T1000 (cell line): ENCODE measurements at regions not wholly inside any gene's neighbourhood (a gene's known extent, or its start where the extent isn't known, plus 50 kb on each side); places are given as distances from the start of the nearest gene placed in this dataset.
"Not testable (repeated sequence)": the region's sequence is repeated elsewhere in the genome, so short reads cannot be mapped to it uniquely, and the experiment has no call there.

Experiments used
- DNase-seq: peaks from one replicate; lab custom pipeline; 2025; ENCODE audit warnings: mixed read lengths; lab: John Stamatoyannopoulos, UW

GRCh38 chr7:47089461-47089860, 492.4 kb downstream of the TNS3 start:
- DNase-seq, result no peak

DNA sequence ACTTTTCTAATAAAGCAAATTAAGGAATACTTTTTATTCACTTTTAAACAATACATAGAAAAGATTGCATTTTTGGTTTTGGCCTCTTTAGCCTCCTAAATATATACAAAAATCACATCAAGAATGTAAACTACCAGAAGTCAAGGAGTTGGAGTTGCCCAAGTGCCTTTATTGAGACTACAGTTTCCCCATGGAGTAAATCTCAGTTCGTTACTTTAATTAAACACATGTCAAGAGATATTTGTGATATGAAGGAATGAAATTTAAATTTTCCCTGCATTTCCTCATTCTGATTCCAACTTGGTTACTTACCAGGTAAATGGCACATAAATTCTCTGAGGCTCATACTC, 492.9 kb downstream of the TNS3 start:
- DNase-seq, result no peak

GRCh38 chr7:47088329-47089067, 493.4 kb downstream of the TNS3 start:
- DNase-seq, result peak; percentile 33

GRCh38 chr7:47087866-47088265, 494.0 kb downstream of the TNS3 start:
- no peak for DNase-seq

- DNase-seq, result no peak
Observed at GRCh38 chr7:47085491-47086275, 496.2 kb downstream of the TNS3 start.

DNA sequence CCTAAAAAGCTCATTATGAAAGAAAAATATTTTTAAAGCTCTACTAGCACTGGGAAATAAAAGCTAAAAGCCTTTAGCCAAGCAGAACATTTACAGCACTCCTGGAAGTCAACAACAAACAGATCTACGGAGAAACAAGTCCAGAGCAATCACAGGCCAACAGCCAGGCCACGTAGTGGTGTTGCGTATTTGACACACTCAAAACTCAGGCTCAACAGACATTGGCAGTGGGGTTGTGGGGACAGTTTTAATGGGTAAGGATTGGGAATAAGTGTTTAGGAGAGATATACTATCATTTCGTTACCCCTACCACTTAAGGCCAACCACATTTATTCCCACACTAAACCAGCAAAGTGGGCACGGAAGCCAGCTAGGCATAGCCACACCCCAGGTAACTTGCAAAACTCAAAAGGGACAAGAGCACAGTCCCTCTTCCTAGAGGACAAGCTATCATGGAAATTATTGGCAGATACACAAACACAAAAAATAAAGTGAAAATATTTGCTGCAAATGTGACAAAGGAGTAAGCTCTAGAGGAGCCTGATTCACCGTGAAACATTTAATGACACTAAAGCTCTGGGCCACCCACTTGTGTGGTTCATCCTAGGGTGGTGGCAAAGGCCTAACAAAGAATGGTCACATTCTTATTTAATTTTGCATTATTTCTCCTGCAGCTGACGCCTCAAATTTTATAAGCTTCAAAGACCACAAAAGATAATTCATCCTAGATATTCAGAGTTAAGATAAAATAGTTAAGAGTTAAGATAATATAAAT, 498.2 kb downstream of the TNS3 start:
- DNase-seq, result no peak

DNA sequence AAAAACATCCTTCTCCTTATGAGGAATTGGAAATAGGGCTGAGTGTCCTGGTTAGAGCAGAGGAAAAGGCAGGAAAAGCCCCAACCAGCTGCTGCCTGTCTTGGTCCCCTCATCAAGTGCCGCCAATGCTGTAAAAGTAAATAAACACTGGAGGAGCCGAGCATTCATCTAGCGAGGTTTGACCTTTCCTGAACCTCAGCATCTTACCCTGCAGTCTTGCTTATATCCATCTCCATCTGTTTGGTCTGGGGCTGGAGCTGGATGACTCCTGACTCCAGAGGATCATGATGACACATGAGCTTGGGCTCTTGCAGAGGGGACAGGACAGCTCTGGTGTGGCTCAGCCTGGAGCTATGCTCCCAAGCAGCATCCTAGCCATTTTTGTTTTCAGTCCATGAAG, 501.1 kb downstream of the TNS3 start:
- DNase-seq, result no peak

DNA sequence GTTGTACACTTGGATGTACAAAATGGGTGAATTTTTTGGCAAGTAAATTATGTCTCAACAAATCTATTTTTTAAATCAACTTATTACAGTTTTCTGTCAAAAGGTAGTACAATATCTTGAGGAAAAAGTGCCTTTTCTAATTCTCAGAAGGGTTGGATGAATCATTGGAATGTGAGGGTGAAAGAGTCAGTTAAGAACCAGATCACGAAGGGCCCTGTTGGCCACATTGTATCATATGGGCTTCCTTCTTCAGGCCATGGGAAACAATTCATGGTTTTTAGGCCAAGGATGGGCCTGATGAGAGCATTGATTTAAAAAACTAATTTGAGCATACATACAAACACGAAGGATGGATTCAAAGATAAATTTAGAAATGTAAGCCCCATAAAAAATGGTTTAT, 503.7 kb downstream of the TNS3 start:
- no peak for DNase-seq

GRCh38 chr7:47074702-47075153, 507.2 kb downstream of the TNS3 start:
- no peak for DNase-seq

DNA sequence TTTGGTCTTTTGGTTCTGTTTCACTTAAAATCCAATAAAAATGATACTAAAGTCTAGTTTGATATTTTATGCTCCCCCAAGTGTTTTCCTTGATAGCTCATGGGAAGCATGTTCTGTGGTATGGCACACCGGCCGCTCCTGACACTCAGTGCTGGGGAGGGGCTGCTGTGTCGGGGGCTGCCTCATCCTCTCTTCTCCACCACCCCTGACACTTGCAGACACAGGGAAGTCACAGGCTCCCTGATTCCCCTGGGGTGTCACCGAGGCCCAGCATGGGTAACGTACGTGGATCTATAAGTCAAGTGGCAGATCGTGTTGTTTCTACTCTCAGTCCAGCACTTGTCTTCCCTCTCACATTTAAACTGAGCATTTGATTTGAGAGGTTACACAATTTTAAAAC, 508.6 kb downstream of the TNS3 start:
- no peak for DNase-seq

DNA sequence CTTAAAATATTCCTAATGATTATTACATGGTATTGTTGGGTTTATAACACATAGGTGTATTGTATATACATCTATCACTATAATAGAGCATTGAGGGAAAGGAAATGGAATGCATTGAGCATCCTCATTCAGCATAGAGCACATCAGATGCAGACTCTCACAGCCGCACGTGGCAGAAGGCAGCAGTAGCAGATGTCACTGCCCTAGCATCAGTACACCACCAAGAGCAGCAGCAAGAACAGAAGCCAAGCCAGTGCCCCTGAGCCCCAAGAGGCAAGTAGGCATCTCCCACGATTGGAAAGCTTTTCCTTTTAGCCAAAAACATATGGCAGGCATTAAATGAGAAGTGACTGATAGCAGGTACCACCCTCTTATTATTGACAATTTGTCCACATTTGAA, 510.0 kb downstream of the TNS3 start:
- no peak for DNase-seq

- DNase-seq, result no peak
Observed at GRCh38 chr7:47069385-47070076, 512.4 kb downstream of the TNS3 start.

- DNase-seq, result no peak
Observed at GRCh38 chr7:47066976-47067614, 514.8 kb downstream of the TNS3 start.

DNA sequence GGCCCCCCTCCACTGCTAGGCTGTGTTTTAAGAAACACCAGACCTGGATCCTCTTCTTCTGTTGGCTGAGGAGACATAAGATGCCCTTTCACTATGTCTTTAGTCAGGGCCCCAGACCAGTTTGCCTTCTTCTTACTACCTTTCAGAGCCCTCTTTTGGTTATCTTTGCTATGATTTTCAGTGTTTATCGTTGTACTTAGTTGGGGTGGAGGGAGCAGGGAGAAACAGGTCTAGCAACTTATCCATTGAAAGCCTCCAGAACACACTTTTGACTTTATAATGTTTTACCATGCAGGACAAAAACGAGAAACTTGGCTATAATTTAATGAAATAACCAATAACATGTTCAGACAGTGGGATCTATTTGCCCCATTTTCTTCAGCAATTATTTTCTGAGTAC, 525.2 kb downstream of the TNS3 start:
- no peak for DNase-seq

- DNase-seq, result not testable (repeated sequence)
Observed at GRCh38 chr7:47052541-47053208, 529.2 kb downstream of the TNS3 start.

DNA sequence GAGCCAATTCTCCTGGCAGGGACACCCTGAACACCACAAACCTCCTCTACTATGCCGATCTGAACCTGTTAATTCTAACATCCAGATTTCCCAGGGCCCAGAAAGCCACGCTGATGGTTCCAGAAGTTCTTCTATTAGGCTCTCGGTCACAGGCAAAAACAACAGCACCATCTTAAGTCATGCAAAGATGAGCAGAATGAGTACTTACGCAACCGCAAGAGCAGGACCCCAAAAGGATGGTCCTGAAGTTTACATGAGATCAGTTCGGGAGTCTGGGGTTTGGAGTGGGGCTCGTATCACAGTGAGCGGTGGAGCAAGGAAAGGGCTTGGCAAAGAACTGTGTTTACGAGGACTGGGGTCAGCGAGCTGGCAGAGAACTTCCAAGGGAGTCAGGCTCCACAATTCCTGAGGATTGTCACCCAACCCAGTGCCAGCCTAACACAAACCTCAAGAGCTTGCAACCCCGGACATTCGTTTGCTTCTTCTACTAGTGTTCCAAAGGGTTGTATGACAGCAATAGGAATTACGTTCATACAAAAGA, 532.6 kb downstream of the TNS3 start:
- no peak for DNase-seq

GRCh38 chr7:47047384-47047783, 534.5 kb downstream of the TNS3 start:
- no peak for DNase-seq

DNA sequence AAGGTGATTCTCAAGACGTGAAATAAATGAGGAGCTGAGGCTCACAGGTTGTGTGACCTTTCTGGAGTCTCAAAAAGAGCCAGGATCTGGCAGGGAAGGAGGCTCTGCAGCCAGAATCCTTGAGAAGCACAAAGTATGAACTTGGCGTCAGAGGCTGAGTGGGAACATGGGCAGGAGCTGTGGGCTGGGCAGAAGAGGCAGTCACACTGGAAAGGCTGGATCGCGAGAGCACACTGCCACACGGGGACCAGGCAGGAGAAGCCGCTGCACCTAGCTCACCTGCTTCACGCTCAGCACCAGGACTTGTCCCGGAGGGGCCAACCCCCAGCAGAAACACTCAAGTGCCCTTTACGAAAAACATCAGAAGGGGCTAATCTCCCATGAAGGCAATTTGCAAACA, 535.0 kb downstream of the TNS3 start:
- DNase-seq, result no peak

DNA sequence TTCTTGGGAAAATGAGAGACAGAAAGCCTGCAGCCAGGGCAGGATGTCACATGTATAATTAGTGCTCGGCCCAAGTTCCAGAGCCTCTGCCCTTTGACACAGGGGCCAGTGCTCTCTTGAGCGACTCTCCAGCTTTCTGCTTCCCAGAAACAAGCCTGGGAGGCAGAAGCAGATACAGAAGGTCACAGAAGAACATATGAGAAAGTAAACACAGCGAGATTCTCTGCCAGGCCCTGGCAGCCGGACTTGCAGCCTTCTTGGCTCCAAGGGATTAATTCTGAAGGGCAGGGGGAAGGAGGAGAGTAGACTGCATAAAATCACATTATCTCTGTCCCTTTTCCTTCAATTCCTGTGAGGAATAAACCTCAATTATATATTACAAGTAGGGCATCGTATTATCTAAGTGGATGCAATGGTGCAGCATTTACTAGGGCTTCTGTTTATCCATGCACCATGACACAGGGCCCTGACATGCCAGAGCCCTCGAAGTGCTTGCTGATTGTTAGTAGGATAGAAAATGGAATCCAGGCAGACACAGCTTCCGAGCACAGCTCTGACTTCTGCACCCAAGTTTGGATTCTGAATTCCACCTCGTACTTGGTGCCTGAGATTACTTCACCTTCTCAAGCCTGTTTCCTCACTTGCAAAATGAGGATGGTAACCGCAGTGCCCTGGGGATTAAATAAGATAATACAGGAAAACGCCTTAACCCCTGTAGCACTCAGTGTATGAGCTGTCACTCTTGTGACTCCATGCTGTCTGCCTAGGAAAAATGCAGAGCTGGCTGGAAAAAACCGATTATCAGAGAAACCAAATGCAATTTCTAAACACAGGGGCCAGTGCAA, 536.5 kb downstream of the TNS3 start:
- no peak for DNase-seq

DNA sequence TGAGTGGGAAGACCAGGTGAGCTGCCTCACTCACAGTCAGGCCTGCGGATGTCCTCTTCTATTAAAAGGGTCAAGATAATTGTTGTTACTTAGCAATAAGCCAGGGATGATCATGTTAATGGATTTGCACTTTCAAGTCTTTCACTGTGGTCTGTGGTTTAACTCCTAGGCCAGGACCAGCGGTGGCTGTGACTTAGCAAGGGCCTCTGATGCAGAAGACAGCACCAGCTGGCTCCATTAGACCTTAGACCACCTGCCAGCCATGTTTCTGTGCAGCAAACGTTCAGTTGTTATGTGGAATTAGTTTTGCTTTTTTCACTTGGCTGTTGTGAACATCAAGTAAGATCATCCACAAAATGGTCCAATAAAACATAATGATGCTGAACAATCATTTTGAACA, 537.3 kb downstream of the TNS3 start:
- DNase-seq, result no peak
